Skeletal muscle tissue (tissue), 3 donors: ENCODE measurements at regions not wholly inside any gene's neighbourhood (a gene's known extent, or its start where the extent isn't known, plus 50 kb on each side); places are given as distances from the start of the nearest gene placed in this dataset.

ENCODE experiments used
- H3K27ac ChIP-seq: one replicate; pipeline ENCODE4 v1.7.0; 2013; ENCODE audit warnings: mild to moderate bottlenecking, low read depth, low read length, inconsistent platforms
- H3K27me3 ChIP-seq, 3 donors: one replicate each; pipeline ENCODE4 v1.7.0; 2013; ENCODE audit warnings: low read length in 3 of 3; ENCODE audit not compliant: control insufficient read depth in 3 of 3, insufficient read depth in 3 of 3
- H3K36me3 ChIP-seq, 3 donors: one replicate each; pipeline ENCODE4 v1.7.0; 2013; ENCODE audit warnings: low read length in 3 of 3; ENCODE audit not compliant: control insufficient read depth in 3 of 3, insufficient read depth in 3 of 3
- H3K4me1 ChIP-seq, 3 donors: one replicate each; pipeline ENCODE4 v1.7.0; 2013; ENCODE audit warnings: low read length in 3 of 3, mild to moderate bottlenecking in 3 of 3; ENCODE audit not compliant: control insufficient read depth in 3 of 3, insufficient read depth in 3 of 3
- H3K4me3 ChIP-seq, 3 donors: one replicate each; pipeline ENCODE4 v1.7.0; 2013; ENCODE audit warnings: low read length in 3 of 3
- H3K9ac ChIP-seq, 3 donors: one replicate each; pipeline ENCODE4 v1.7.0; 2013; ENCODE audit warnings: low read length in 3 of 3, mild to moderate bottlenecking in 3 of 3, moderate library complexity in 2 of 3, low read depth in 1 of 3
- H3K9me3 ChIP-seq, 3 donors: one replicate each; pipeline ENCODE4 v1.7.0; 2013; ENCODE audit warnings: low read length in 3 of 3; ENCODE audit not compliant: control insufficient read depth in 3 of 3
- donor health status: Osteomylitis.

DNA sequence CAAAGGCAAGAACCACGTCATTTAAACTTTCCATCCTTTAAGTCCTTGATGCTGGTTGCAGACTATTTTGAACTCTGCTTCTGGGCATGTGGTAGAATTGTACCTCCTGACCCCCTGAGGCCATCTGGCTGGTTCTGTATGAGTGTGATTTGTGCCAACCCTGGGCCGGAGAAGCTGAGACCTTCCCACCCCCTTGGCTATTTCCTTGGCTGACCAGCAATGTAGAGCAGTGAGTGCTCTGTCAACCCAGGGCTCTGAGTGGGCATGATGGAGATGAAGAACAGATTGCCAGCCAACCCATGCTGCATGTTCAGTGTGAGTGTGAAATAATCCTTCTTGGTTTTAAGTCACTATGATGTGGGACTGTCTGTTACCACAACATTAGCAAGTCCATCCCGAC lies 82.1 kb upstream of the RASGRP1 start:
- Histone ChIP-seq H3K9ac (no peak overlapping the region), H3K4me3 (no peak overlapping the region), H3K27me3 (no peaks in the 10 kb centered on the region), H3K36me3 (no peaks in the 10 kb centered on the region), H3K4me1 (no peaks in the 10 kb centered on the region), H3K27ac (no peak overlapping the region), H3K9me3 (no peaks in the 10 kb centered on the region)

DNA sequence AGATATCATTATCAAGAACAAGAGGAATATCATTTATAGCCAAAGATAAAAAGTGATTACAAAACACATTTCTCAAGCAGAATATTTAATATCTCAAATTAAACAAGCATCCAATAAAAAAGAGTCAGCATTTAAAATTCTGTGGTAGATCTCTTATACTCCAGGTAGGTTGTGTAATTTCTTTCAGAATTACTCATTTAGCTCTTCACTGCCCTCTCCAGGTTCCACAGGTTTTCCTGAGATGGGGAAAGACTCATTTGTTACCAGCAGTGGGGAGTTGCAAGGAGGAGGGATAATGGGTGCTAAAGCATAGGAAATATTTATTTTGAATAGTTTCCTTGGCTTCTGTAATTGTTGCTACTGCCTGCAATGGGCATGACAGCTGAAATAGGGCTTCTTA lies 83.1 kb upstream of the RASGRP1 start:
- no peaks in the 10 kb centered on the region for H3K4me1 ChIP-seq
- H3K27me3 ChIP-seq: no peaks in the 10 kb centered on the region
- H3K9ac ChIP-seq: no peak overlapping the region
- H3K9me3 ChIP-seq: no peaks in the 10 kb centered on the region
- H3K27ac ChIP-seq: no peak overlapping the region
- no peaks in the 10 kb centered on the region for H3K36me3 ChIP-seq
- no peak overlapping the region for H3K4me3 ChIP-seq

DNA sequence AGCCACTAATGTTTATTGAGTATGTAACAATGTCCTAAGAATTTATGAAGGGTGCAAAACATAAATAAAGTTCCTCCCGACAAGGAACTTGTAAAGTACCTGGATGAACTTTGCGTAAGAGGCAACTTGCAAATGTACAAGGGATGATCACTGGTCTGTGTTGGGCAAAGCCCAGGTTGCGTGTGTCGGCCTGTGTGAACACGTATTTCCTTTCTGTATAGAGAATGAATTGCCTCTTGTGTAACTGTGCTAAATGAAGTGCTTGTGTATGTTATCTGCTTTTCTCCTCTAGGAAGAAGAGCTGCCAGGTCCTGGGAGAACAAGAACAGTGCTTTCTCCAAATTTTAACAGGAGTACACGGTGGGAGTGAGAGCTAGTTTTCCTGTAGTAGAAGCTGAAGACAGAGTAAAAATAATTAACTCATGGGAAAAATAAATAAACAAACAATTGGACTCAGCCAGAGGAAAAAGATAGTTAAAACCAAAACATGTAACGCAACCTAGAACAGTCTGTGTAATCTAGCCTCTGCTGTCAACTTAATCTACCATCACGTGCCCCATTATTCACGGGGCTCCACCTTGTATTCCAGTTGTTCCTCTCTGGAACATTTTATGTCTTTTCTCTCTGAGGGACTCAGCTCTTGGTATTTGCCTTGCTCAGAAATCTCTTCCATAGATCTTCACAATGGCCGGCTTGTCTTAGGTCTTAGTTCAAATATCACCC lies 83.7 kb upstream of the RASGRP1 start:
- no peaks in the 10 kb centered on the region for H3K4me1 ChIP-seq
- H3K4me3 ChIP-seq: no peak overlapping the region
- no peaks in the 10 kb centered on the region for H3K27me3 ChIP-seq
- H3K9me3 ChIP-seq: no peaks in the 10 kb centered on the region
- no peak overlapping the region for H3K27ac ChIP-seq
- H3K9ac ChIP-seq: no peak overlapping the region
- no peaks in the 10 kb centered on the region for H3K36me3 ChIP-seq

DNA sequence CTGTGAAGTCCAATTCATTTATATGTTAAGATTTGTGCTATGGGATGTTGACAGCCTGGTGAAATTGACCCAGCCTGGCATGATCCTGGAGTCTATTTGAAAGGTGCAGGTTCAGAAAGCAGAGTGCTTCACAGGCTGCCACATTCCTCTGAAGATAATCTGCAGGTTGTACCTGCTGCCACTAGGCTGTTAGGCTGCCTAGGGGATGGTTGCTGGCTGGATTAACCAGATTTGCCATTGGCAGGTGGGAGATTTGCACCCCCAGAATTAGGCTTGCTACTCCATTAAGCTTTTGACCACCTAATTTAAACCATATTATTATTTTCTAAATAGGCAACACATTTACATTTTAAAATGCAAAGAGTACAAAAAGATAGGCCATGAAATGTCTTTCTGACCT lies 85.8 kb upstream of the RASGRP1 start:
- no peaks in the 10 kb centered on the region for H3K4me1 ChIP-seq
- H3K9me3 ChIP-seq: no peaks in the 10 kb centered on the region
- H3K27me3 ChIP-seq: no peaks in the 10 kb centered on the region
- H3K4me3 ChIP-seq: no peak overlapping the region
- H3K36me3 ChIP-seq: no peaks in the 10 kb centered on the region
- H3K27ac ChIP-seq: no peak overlapping the region
- H3K9ac ChIP-seq: no peak overlapping the region

DNA sequence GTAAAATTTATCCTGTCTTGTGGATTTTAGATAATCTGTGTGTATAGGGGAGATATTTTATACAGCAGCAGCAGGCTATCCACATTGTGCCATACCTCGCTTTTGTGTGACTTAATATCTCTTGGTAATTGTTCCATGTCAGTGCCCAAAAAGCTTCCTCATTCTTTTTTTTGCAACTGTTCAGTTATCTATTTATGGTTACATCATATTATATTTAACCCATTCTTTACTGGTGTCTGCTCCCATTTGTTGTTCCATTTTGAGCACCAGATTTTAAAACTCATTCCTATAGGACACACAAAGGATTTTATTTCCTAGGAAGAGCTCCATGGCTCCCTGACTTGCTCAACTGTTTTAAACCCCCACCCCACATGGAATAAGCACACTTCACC lies 86.3 kb upstream of the RASGRP1 start:
- no peak overlapping the region for H3K4me3 ChIP-seq
- H3K9me3 ChIP-seq: no peaks in the 10 kb centered on the region
- H3K27ac ChIP-seq: no peak overlapping the region

DNA sequence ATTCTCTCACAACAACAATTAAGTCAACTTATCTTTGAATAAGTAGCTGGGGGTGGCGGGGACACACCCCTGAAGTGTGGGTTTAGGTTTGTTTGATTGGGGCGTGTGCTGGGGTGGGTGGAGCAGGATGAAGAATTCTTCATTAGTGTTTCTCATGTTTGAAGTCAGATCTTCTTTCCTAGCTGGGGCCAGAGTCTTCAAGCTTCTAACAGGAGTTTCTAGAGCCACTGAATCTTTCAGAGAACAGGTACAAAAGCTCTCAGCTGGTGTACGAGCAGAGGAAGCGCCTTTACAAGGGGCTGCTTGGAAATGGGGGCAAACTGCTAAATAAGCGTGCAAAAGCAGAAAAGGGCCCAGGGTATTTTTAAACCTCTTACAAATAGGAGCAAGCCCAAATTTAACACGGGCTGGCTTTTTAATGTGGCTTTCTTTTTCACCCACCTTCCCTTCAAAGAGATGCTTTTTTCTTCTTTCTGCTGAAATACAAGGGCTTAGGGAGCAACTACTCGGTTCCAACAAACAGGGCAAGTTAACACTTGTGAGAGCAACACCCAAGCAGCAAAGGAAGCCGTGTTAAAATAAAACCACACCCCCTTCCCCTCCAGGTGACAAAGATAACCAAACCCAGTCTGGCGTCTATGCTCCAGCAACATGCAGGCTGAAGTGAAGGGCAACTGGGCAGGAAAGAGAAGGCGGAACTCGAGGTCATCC lies 86.9 kb upstream of the RASGRP1 start:
- no peaks in the 10 kb centered on the region for H3K27me3 ChIP-seq
- H3K36me3 ChIP-seq: no peaks in the 10 kb centered on the region
- no peak overlapping the region for H3K9ac ChIP-seq
- H3K27ac ChIP-seq: no peak overlapping the region
- no peaks in the 10 kb centered on the region for H3K4me1 ChIP-seq
- H3K4me3 ChIP-seq: no peak overlapping the region
- H3K9me3 ChIP-seq: no peaks in the 10 kb centered on the region

More for the DNA sequence above, 86.3 kb upstream of the RASGRP1 start:
- no peak overlapping the region for H3K9ac ChIP-seq
- H3K27me3 ChIP-seq: no peaks in the 10 kb centered on the region
- no peaks in the 10 kb centered on the region for H3K36me3 ChIP-seq
- H3K4me1 ChIP-seq: no peaks in the 10 kb centered on the region

DNA sequence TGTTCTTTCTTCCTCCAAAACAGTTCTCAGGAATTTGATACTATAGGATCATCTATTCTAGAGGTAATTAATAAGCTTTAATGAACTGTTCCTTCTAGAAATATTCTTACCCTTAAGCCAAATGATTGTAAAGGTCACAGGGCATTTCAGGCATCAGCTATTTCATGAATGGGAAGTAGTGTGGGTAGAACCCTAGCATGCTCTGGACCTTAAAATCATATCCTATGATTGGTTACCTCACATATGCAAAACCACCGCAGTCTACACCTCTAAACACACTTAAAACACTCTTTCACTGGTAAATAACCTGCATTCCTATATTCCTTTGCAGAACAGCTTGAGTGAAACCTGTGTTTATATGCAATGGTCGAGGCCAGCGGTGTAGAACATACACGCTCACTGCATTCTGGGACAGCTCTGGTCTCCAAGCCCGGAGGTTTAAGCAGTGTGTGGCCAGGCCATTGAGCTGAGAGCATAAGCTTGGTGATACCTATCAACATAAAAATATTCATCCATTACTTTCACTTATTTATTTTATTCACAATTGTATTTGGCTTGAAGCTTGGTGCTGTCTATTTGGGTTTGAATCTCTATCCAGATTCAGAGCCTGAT lies 87.7 kb upstream of the RASGRP1 start:
- Histone ChIP-seq H3K9ac (no peak overlapping the region), H3K27me3 (no peaks in the 10 kb centered on the region), H3K9me3 (no peaks in the 10 kb centered on the region), H3K4me1 (no peaks in the 10 kb centered on the region), H3K4me3 (no peak overlapping the region), H3K27ac (no peak overlapping the region), H3K36me3 (no peaks in the 10 kb centered on the region)

DNA sequence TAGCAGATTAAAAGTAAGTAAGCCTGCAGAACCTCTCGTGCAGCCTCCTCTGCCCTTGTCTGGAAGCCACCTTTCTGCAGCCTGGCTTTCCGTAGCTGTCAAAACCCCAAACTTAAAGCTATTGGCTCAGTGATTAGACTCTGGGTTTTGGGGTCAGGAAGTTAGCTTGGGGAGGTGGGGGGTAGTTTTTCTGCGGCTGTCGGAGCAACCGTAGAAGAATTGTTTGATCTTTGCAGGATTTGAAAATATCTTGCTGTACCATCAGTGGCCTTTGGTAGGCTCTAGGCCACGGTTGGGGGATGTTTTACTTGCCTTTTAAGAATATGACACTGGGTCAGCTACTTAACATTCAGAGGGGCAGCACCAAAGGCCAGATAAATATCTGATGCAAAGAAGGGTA lies 88.4 kb upstream of the RASGRP1 start:
- Histone ChIP-seq H3K4me3 (no peak overlapping the region), H3K36me3 (no peaks in the 10 kb centered on the region), H3K9ac (no peak overlapping the region), H3K4me1 (no peaks in the 10 kb centered on the region), H3K27me3 (no peaks in the 10 kb centered on the region), H3K27ac (no peak overlapping the region), H3K9me3 (no peaks in the 10 kb centered on the region)

DNA sequence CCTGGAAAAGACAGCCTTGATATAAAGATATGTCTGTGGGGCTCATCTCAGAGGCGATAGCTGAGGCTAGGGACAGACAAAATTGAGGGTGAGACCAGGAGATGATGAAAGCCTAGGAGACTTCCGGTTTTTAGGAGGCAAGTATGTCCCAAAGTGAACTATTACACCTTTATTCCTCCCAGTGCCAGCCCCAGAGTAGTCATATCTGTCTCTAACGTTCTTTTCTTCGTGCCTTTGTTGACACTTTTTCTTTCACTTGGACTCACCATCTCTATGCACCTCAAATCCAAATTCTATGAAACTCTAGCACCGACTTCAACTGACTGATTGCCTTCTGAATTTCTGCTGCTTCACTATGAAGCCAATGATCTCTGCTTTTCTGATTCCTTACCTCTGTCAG lies 93.8 kb upstream of the RASGRP1 start:
- no peak overlapping the region for H3K9ac ChIP-seq
- no peak overlapping the region for H3K27ac ChIP-seq
- no peak overlapping the region for H3K4me3 ChIP-seq
- H3K27me3 ChIP-seq: no peaks in the 10 kb centered on the region
- no peaks in the 10 kb centered on the region for H3K4me1 ChIP-seq
- no peaks in the 10 kb centered on the region for H3K36me3 ChIP-seq
- H3K9me3 ChIP-seq: no peaks in the 10 kb centered on the region

DNA sequence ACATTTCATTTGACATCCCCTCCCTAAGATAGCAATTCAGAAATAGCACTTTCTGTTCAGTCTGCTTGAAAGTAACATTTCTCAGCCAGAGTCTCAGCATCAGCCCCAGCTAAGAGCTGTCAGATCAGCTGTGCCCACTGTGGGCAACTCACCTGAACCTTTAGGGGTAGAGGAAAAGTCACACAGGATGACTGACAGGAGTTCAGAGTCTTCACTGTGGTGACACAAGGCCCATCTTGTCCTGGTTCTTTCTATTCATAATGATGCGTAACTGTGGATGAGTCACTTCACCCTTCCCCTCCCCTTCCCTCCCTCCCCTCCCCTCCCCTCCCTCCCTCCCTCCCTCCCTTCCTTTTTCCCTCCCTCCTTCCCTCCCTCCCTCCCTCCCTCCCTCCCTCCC lies 96.1 kb upstream of the RASGRP1 start:
- no peak overlapping the region for H3K9ac ChIP-seq
- no peak overlapping the region for H3K27ac ChIP-seq
- no peaks in the 10 kb centered on the region for H3K9me3 ChIP-seq
- peaks cover 0 to 3% (median 0%) of the 10 kb centered on the region in 3 donors for H3K27me3 ChIP-seq
- H3K4me1 ChIP-seq: no peaks in the 10 kb centered on the region
- H3K4me3 ChIP-seq: no peak overlapping the region
- no peaks in the 10 kb centered on the region for H3K36me3 ChIP-seq
